ENCODE measurements at regions not wholly inside any gene's neighbourhood (a gene's known extent, or its start where the extent isn't known, plus 50 kb on each side); places are given as distances from the start of the nearest gene placed in this dataset.
"Not testable (repeated sequence)": the region's sequence is repeated elsewhere in the genome, so short reads cannot be mapped to it uniquely, and the experiment has no call there.

- not testable (repeated sequence) for TF ChIP-seq POLR2A (IDR thresholded peaks at IDR 0.05)
- TF ChIP-seq, protein P1, sequence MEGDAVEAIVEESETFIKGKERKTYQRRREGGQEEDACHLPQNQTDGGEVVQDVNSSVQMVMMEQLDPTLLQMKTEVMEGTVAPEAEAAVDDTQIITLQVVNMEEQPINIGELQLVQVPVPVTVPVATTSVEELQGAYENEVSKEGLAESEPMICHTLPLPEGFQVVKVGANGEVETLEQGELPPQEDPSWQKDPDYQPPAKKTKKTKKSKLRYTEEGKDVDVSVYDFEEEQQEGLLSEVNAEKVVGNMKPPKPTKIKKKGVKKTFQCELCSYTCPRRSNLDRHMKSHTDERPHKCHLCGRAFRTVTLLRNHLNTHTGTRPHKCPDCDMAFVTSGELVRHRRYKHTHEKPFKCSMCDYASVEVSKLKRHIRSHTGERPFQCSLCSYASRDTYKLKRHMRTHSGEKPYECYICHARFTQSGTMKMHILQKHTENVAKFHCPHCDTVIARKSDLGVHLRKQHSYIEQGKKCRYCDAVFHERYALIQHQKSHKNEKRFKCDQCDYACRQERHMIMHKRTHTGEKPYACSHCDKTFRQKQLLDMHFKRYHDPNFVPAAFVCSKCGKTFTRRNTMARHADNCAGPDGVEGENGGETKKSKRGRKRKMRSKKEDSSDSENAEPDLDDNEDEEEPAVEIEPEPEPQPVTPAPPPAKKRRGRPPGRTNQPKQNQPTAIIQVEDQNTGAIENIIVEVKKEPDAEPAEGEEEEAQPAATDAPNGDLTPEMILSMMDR (IDR thresholded peaks at IDR 0.05), result not testable (repeated sequence)
Observed at GRCh38 chr17:34030601-34031000, 224.5 kb upstream of the CCL2 start.
